Stimulated activated CD4-positive, alpha-beta T cell treated with anti-CD3 and anti-CD28 coated beads, Interleukin-1b, Interleukin-23, amount 100 ng/mL, for 24 hours (primary cell): ENCODE measurements at regions not wholly inside any gene's neighbourhood (a gene's known extent, or its start where the extent isn't known, plus 50 kb on each side); places are given as distances from the start of the nearest gene placed in this dataset.
"Not testable (repeated sequence)": the region's sequence is repeated elsewhere in the genome, so short reads cannot be mapped to it uniquely, and the experiment has no call there.

Experiments
- DNase-seq, 4 experiments: peaks; one replicate each; pipeline ENCODE4 v3.0.0-alpha.2; 2020; ENCODE audit warnings: low read depth in 4 of 4, low spot score in 1 of 4

GRCh38 chr7:65254061-65254460, 119.6 kb upstream of the ZNF92 start:
- DNase-seq: no peak

GRCh38 chr7:65251851-65252620, 121.6 kb upstream of the ZNF92 start:
- no peak for DNase-seq

- DNase-seq: no peak
These were observed 122.8 kb upstream of the ZNF92 start for GRCh38 chr7:65250697-65251395.

- DNase-seq: no peak
These were observed 123.4 kb upstream of the ZNF92 start for GRCh38 chr7:65250216-65250615.

GRCh38 chr7:65247491-65247890, 126.2 kb upstream of the ZNF92 start:
- DNase-seq: no peak

- no peak for DNase-seq
These were observed 133.8 kb upstream of the ZNF92 start for GRCh38 chr7:65239707-65240352.

- DNase-seq: no peak
These were observed 134.3 kb upstream of the ZNF92 start for GRCh38 chr7:65239324-65239706.

- no peak for DNase-seq
These were observed 134.9 kb upstream of the ZNF92 start for GRCh38 chr7:65238785-65239184.

- DNase-seq: no peak
These were observed 138.1 kb upstream of the ZNF92 start for GRCh38 chr7:65235586-65235985.

- no peak for DNase-seq
These were observed 140.1 kb upstream of the ZNF92 start for GRCh38 chr7:65233409-65234034.

- DNase-seq: no peak
These were observed 143.4 kb upstream of the ZNF92 start for GRCh38 chr7:65230231-65230630.

- DNase-seq: no peak
These were observed 148.1 kb upstream of the ZNF92 start for GRCh38 chr7:65225422-65226006.

GRCh38 chr7:65222655-65223054, 151.0 kb upstream of the ZNF92 start:
- DNase-seq: no peak

GRCh38 chr7:65221683-65222082, 152.0 kb upstream of the ZNF92 start:
- DNase-seq: no peak

GRCh38 chr7:65219623-65220022, 154.0 kb upstream of the ZNF92 start:
- DNase-seq: no peak

- peak in 3 of 4 experiments; percentile 16 to 28 (median 25) for DNase-seq
These were observed 157.2 kb upstream of the ZNF92 start for GRCh38 chr7:65216469-65216868.

- DNase-seq: not testable (repeated sequence)
These were observed 160.4 kb upstream of the ZNF92 start for GRCh38 chr7:65213260-65213659.

- not testable (repeated sequence) for DNase-seq
These were observed 174.4 kb upstream of the ZNF92 start for GRCh38 chr7:65199221-65199620.

- not testable (repeated sequence) for DNase-seq
These were observed 180.2 kb upstream of the ZNF92 start for GRCh38 chr7:65193334-65194058.

- DNase-seq: not testable (repeated sequence)
These were observed 170.6 kb upstream of the ERV3-1 start for GRCh38 chr7:65177041-65177440.

GRCh38 chr7:65150105-65150504, 143.6 kb upstream of the ERV3-1 start:
- not testable (repeated sequence) for DNase-seq
